ENCODE measurements at regions not wholly inside any gene's neighbourhood (a gene's known extent, or its start where the extent isn't known, plus 50 kb on each side); places are given as distances from the start of the nearest gene placed in this dataset.
A peak's percentile ranks its signal among the peaks of the same experiment; 100 is the strongest.

- Mint-ChIP-seq H3K9me3 (peaks cover 10% of the 10 kb centered on the region), H3K27ac (no peak overlapping the region), H3K4me1 (ENCODE audit: low read depth in 2 of 2) (no peaks in the 10 kb centered on the region), H3K4me3 (no peak overlapping the region), H3K36me3 (peaks cover 14% of the 10 kb centered on the region), H3K27me3 (peaks cover 19 to 52% of the 10 kb centered on the region in 2 donors)
- ATAC-seq (no peak), DNase-seq (ENCODE audit: low spot score) (no peak)
Observed at GRCh38 chr3:141669434-141669833, 68.7 kb upstream of the RNF7 start.

GRCh38 chr3:141677701-141678100 is 60.4 kb upstream of the RNF7 start:
- no peak overlapping the region for H3K4me3 Mint-ChIP-seq
- DNase-seq (ENCODE audit: low spot score) (no peak), ATAC-seq (no peak)
- H3K4me1 Mint-ChIP-seq (ENCODE audit: low read depth in 2 of 2) = peaks cover 13 to 15% of the 10 kb centered on the region in 2 donors
- H3K36me3 Mint-ChIP-seq = peaks cover 5% of the 10 kb centered on the region
- H3K27ac Mint-ChIP-seq = no peak overlapping the region
- peaks cover 8 to 17% of the 10 kb centered on the region in 2 donors for H3K27me3 Mint-ChIP-seq
- H3K9me3 Mint-ChIP-seq = peaks cover 2% of the 10 kb centered on the region

- no peaks in the 10 kb centered on the region for H3K36me3 Mint-ChIP-seq
- H3K27me3 Mint-ChIP-seq = peaks cover 0 to 5% of the 10 kb centered on the region in 2 donors
- DNase-seq (ENCODE audit: low spot score) (no peak), ATAC-seq (no peak)
- H3K27ac Mint-ChIP-seq = no peak overlapping the region
- peaks cover 2% of the 10 kb centered on the region for H3K9me3 Mint-ChIP-seq
- peaks cover 13 to 15% of the 10 kb centered on the region in 2 donors for H3K4me1 Mint-ChIP-seq (ENCODE audit: low read depth in 2 of 2)
- no peak overlapping the region for H3K4me3 Mint-ChIP-seq
Observed at GRCh38 chr3:141680620-141681389, 57.3 kb upstream of the RNF7 start.

- Mint-ChIP-seq H3K4me1 (ENCODE audit: low read depth in 2 of 2) (peaks cover 19% of the 10 kb centered on the region in 2 donors), H3K27ac (no peak overlapping the region), H3K36me3 (no peaks in the 10 kb centered on the region), H3K27me3 (peaks cover 0 to 5% of the 10 kb centered on the region in 2 donors), H3K9me3 (peaks cover 2% of the 10 kb centered on the region), H3K4me3 (no peak overlapping the region)
- DNase-seq (ENCODE audit: low spot score) (no peak), ATAC-seq (no peak)
Observed at GRCh38 chr3:141681390-141681780, 56.7 kb upstream of the RNF7 start.

GRCh38 chr3:141682007-141682406 is 56.1 kb upstream of the RNF7 start:
- H3K27ac Mint-ChIP-seq = no peak overlapping the region
- peaks cover 25% of the 10 kb centered on the region in 2 donors for H3K4me1 Mint-ChIP-seq (ENCODE audit: low read depth in 2 of 2)
- H3K9me3 Mint-ChIP-seq = peaks cover 2% of the 10 kb centered on the region
- H3K27me3 Mint-ChIP-seq = peaks cover 0 to 5% of the 10 kb centered on the region in 2 donors
- H3K4me3 Mint-ChIP-seq = no peak overlapping the region
- no peak for ATAC-seq
- DNase-seq (ENCODE audit: low spot score) = no peak
- no peaks in the 10 kb centered on the region for H3K36me3 Mint-ChIP-seq

- Mint-ChIP-seq H3K36me3 (no peaks in the 10 kb centered on the region), H3K27me3 (peaks cover 0 to 5% of the 10 kb centered on the region in 2 donors), H3K27ac (no peak overlapping the region), H3K4me1 (ENCODE audit: low read depth in 2 of 2) (peaks cover 23 to 25% of the 10 kb centered on the region in 2 donors), H3K4me3 (no peak overlapping the region), H3K9me3 (peaks cover 2% of the 10 kb centered on the region)
- ATAC-seq (no peak), DNase-seq (ENCODE audit: low spot score) (no peak)
Observed at GRCh38 chr3:141682921-141683320, 55.2 kb upstream of the RNF7 start.

- H3K36me3 Mint-ChIP-seq = no peaks in the 10 kb centered on the region
- H3K27ac Mint-ChIP-seq = no peak overlapping the region
- H3K4me1 Mint-ChIP-seq (ENCODE audit: low read depth in 2 of 2) = peaks cover 21 to 25% of the 10 kb centered on the region in 2 donors
- DNase-seq (ENCODE audit: low spot score) (no peak), ATAC-seq (no peak)
- H3K27me3 Mint-ChIP-seq = peaks cover 0 to 5% of the 10 kb centered on the region in 2 donors
- peaks cover 2% of the 10 kb centered on the region for H3K9me3 Mint-ChIP-seq
- no peak overlapping the region for H3K4me3 Mint-ChIP-seq
Observed at GRCh38 chr3:141684758-141685157, 53.3 kb upstream of the RNF7 start.

GRCh38 chr3:141686466-141687291 is 51.4 kb upstream of the RNF7 start:
- Mint-ChIP-seq H3K4me3 (peak overlapping the region; percentile 72), H3K27me3 (peaks cover 0 to 4% of the 10 kb centered on the region in 2 donors), H3K4me1 (ENCODE audit: low read depth in 2 of 2) (peaks cover 15 to 17% of the 10 kb centered on the region in 2 donors), H3K36me3 (no peaks in the 10 kb centered on the region), H3K9me3 (peaks cover 2% of the 10 kb centered on the region), H3K27ac (peak overlapping the region; percentile 21 to 87)
- DNase-seq (ENCODE audit: low spot score) = no peak
- peak; percentile 77 to 92 for ATAC-seq

Data from natural killer cell treated with Interleukin-12 subunit alpha and Interleukin-12 subunit beta and Interleukin-15 and Interleukin-18, amount 100 ng/mL, for 72 hours (primary cell).